Mesothelial cell of epicardium (in vitro differentiated cells): ENCODE measurements at regions not wholly inside any gene's neighbourhood (a gene's known extent, or its start where the extent isn't known, plus 50 kb on each side); places are given as distances from the start of the nearest gene placed in this dataset.
"Not testable (repeated sequence)": the region's sequence is repeated elsewhere in the genome, so short reads cannot be mapped to it uniquely, and the experiment has no call there.

Experiments
- DNase-seq, 2 experiments: peaks; one replicate each; pipeline ENCODE4 v3.0.0; 2021; ENCODE audit warnings: low spot score in 2 of 2; ENCODE audit not compliant: unreplicated experiment in 2 of 2
- H3K27ac Mint-ChIP-seq: 2 replicates; pipeline ENCODE4 v1.8.0; 2021; ENCODE audit warnings: mixed read lengths
- H3K27me3 Mint-ChIP-seq: 2 replicates; pipeline ENCODE4 v1.8.0; 2021; ENCODE audit warnings: low read depth, mixed read lengths
- H3K36me3 Mint-ChIP-seq: 2 replicates; pipeline ENCODE4 v1.8.0; 2021; ENCODE audit warnings: mixed read lengths
- H3K4me1 Mint-ChIP-seq: 2 replicates; pipeline ENCODE4 v1.8.0; 2021; ENCODE audit warnings: mixed read lengths
- H3K4me3 Mint-ChIP-seq: 2 replicates; pipeline ENCODE4 v1.8.0; 2021; ENCODE audit warnings: mild to moderate bottlenecking, moderate library complexity, mixed read lengths
- H3K9me3 Mint-ChIP-seq: 2 replicates; pipeline ENCODE4 v1.8.0; 2021; ENCODE audit warnings: mixed read lengths
- TF ChIP-seq, protein P1 (sequence below): fragments of 200-600 bp; sonication (generic); IDR thresholded peaks from one replicate; pipeline ENCODE4 v1.5.0; 2021; ENCODE audit warnings: antibody characterized with exemption; ENCODE audit not compliant: unreplicated experiment

DNA sequence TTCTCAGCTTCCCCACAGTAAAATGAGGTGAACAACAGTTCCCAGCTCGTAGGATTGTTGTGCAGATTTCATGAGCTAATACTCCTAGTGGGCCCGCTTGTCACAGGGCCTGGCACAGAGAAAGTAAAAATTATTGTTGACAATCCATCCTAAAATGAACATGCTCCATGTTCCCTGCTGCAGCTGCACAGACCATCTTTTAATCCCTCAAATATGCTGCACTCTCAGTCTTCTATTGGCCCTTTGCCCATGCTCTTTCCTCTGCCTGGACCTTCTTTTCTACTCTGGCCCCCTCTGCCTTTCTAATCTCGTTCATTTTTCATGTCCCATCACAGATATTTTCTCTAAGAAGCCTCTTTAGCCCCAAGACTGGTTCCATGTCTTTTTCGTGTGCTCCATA, 117.7 kb upstream of the NR3C1 start:
- no peak overlapping the region for H3K4me3 Mint-ChIP-seq
- peaks cover 4% of the 10 kb centered on the region for H3K4me1 Mint-ChIP-seq
- TF ChIP-seq, protein P1, sequence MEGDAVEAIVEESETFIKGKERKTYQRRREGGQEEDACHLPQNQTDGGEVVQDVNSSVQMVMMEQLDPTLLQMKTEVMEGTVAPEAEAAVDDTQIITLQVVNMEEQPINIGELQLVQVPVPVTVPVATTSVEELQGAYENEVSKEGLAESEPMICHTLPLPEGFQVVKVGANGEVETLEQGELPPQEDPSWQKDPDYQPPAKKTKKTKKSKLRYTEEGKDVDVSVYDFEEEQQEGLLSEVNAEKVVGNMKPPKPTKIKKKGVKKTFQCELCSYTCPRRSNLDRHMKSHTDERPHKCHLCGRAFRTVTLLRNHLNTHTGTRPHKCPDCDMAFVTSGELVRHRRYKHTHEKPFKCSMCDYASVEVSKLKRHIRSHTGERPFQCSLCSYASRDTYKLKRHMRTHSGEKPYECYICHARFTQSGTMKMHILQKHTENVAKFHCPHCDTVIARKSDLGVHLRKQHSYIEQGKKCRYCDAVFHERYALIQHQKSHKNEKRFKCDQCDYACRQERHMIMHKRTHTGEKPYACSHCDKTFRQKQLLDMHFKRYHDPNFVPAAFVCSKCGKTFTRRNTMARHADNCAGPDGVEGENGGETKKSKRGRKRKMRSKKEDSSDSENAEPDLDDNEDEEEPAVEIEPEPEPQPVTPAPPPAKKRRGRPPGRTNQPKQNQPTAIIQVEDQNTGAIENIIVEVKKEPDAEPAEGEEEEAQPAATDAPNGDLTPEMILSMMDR: no peak
- no peaks in the 10 kb centered on the region for H3K36me3 Mint-ChIP-seq
- H3K27me3 Mint-ChIP-seq: no peaks in the 10 kb centered on the region
- H3K9me3 Mint-ChIP-seq: peaks cover 10% of the 10 kb centered on the region
- no peak for DNase-seq
- H3K27ac Mint-ChIP-seq: no peak overlapping the region

DNA sequence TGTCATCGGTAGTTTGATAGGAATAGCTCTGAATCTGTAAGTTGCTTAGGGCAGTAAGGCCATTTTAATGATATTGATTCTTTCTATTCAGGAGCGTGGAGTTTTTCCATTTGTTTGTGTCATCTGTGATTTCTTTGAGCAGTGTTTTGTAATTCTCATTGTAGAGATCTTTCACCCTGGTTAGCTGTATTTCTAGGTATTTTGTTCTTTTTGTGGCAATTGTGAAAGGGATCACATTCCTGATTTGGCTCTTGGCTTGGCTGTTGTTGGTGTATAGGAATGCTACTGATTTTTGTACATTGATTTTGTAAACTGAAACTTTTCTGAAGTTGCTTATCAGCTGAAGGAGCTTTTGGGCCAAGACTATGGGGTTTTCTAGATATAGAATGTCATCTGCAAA, 115.7 kb upstream of the NR3C1 start:
- not testable (repeated sequence) for H3K27me3 Mint-ChIP-seq, H3K36me3 Mint-ChIP-seq, DNase-seq, H3K27ac Mint-ChIP-seq, H3K4me1 Mint-ChIP-seq, H3K4me3 Mint-ChIP-seq
- H3K9me3 Mint-ChIP-seq: peaks cover 10% of the 10 kb centered on the region

DNA sequence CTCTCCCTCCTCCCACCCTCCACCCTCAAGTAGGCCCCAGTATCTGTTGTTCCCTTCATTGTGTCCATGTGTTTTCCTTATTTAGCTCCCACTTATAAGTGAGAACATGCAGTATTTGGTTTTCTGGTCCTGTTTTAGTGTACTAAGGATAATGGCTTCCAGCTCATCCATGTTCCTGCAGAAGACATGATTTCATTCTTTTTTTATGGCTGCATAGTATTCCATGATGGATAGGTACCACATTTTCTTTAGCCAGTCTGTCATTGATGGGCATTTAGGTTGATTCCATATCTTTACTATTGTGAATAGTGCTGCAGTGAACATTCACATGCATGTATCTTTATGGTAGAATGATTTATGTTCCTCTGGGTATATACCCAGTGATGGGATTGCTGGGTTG, 114.3 kb upstream of the NR3C1 start:
- peaks cover 13% of the 10 kb centered on the region for H3K9me3 Mint-ChIP-seq

DNA sequence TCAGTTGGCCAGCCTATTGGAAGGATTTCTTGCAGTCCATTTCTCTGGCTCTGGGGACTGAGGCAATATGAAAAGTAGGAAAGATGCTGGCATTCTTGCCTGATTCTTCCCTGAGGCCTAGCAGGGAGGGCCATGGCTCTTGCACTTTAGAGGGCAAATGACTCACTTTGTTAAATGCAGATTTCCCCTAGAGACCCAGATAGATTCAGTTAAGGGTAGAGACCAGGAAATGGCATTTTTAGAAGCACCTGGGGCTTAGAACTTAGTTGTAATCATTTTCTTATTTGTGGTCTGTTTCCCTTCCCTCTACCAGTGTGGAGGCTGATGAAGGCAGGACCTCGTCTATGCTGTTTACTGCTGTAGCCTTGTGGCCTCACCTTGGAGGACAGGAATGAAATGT, 112.8 kb upstream of the NR3C1 start:
- H3K4me1 Mint-ChIP-seq: peaks cover 4% of the 10 kb centered on the region
- TF ChIP-seq, protein P1: no peak
- H3K9me3 Mint-ChIP-seq: peaks cover 14% of the 10 kb centered on the region
- H3K27me3 Mint-ChIP-seq: no peaks in the 10 kb centered on the region
- H3K4me3 Mint-ChIP-seq: no peak overlapping the region
- no peak for DNase-seq
- no peak overlapping the region for H3K27ac Mint-ChIP-seq
- H3K36me3 Mint-ChIP-seq: no peaks in the 10 kb centered on the region

More for the DNA sequence above, 114.3 kb upstream of the NR3C1 start:
- not testable (repeated sequence) for H3K27me3 Mint-ChIP-seq, DNase-seq, H3K36me3 Mint-ChIP-seq, H3K4me3 Mint-ChIP-seq, H3K4me1 Mint-ChIP-seq, H3K27ac Mint-ChIP-seq

DNA sequence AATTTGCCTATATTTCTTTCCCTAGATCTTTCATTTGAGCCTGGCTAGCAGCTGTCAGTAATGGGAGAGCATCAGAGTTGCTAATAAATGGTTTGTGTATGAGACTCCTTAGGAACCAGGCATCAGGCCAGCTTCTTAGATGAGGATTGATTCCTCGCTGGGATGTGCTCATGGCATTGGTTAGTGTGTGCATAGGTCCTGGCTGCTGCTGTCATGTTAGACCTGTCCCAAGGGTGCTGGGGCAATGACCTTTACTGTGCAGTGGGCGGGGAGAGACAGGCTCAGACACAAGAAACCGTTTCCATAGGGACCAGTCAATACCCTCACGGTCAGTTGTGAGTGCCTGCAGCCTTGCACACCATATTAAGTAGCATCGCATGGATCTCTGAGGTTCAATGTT, 112.3 kb upstream of the NR3C1 start:
- Mint-ChIP-seq H3K4me3 (no peak overlapping the region), H3K9me3 (peaks cover 14% of the 10 kb centered on the region)
- TF ChIP-seq, protein P1: no peak

DNA sequence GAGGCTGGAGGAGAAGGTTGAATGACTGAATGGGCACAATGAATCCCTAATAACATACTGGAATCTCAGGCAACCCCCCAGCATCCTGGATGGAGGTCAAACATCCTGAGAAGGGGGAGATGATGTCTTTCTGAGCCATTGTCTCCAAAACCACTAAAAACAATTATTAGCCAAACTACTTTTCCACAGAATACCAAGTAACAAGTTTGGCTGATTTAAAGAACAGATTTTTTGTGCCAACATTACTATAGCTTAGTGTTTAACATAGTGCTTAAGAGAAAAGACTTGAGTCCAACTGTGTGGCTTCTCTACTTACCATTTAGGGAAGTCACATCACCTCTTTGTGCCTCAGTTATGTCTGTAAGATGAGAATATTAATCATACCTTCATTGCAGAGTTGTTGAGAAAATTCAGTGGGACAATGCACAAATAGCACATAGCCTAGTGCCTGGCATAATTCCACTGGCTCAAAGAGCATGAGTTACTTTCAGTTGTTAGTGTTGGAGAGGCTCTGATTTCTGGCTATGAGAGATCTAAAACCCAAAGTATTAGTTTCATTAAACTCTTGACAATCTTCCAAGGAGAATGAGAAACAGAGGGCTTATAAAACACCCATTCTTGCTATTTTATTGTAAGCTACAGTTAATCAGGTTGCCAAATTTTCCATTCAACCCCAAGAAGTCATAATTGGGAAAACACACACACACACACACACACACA, 111.3 kb upstream of the NR3C1 start:
- H3K9me3 Mint-ChIP-seq: peaks cover 14% of the 10 kb centered on the region
- no peak overlapping the region for H3K4me3 Mint-ChIP-seq
- H3K4me1 Mint-ChIP-seq: peaks cover 4% of the 10 kb centered on the region
- DNase-seq: no peak
- TF ChIP-seq, protein P1: no peak
- H3K36me3 Mint-ChIP-seq: no peaks in the 10 kb centered on the region
- H3K27me3 Mint-ChIP-seq: no peaks in the 10 kb centered on the region
- no peak overlapping the region for H3K27ac Mint-ChIP-seq

More for the DNA sequence above, 112.3 kb upstream of the NR3C1 start:
- Mint-ChIP-seq H3K27ac (no peak overlapping the region), H3K36me3 (no peaks in the 10 kb centered on the region), H3K4me1 (peaks cover 4% of the 10 kb centered on the region), H3K27me3 (no peaks in the 10 kb centered on the region)
- no peak for DNase-seq

DNA sequence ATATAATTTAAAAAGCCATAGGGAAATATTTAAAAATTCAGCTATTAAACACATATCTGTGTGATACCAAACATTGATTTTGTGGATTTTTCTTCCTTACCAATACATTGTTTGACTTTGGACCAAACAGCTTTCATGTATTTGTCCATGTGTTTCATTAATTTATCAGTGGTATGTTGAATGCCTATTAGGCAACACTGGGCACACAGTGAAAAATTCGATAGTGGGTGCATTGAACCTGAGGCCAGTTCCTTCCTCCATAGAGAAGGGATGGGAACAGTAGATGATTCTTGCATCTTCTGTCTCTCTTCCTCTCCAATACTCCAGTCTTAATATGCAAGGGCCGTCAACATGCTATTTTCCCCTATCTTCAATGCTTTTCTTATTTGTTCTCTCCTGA, 110.2 kb upstream of the NR3C1 start:
- H3K4me3 Mint-ChIP-seq: no peak overlapping the region
- peaks cover 4% of the 10 kb centered on the region for H3K4me1 Mint-ChIP-seq
- no peak overlapping the region for H3K27ac Mint-ChIP-seq
- H3K27me3 Mint-ChIP-seq: no peaks in the 10 kb centered on the region
- TF ChIP-seq, protein P1: no peak
- H3K9me3 Mint-ChIP-seq: peaks cover 8% of the 10 kb centered on the region
- DNase-seq: no peak
- H3K36me3 Mint-ChIP-seq: no peaks in the 10 kb centered on the region
